Omental fat pad (tissue), 3 donors: ENCODE measurements at regions not wholly inside any gene's neighbourhood (a gene's known extent, or its start where the extent isn't known, plus 50 kb on each side); places are given as distances from the start of the nearest gene placed in this dataset.

Experiments
- ATAC-seq: fragments of 150-250 bp; one replicate; pipeline ENCODE4 v1.9.1; 2016; ENCODE audit warnings: mild to moderate bottlenecking, moderate library complexity; ENCODE audit not compliant: low FRiP score
- DNase-seq: peaks from one replicate; pipeline ENCODE4 v3.0.0-alpha.2; 2019; ENCODE audit warnings: low spot score
- TF ChIP-seq, protein P1 (sequence below), 3 donors: fragments of 450-650 bp; IDR thresholded peaks; one replicate each; pipeline ENCODE4 v1.5.1; 2016 to 2017; ENCODE audit warnings: antibody characterized with exemption in 3 of 3, mild to moderate bottlenecking in 3 of 3, moderate library complexity in 2 of 3

DNA sequence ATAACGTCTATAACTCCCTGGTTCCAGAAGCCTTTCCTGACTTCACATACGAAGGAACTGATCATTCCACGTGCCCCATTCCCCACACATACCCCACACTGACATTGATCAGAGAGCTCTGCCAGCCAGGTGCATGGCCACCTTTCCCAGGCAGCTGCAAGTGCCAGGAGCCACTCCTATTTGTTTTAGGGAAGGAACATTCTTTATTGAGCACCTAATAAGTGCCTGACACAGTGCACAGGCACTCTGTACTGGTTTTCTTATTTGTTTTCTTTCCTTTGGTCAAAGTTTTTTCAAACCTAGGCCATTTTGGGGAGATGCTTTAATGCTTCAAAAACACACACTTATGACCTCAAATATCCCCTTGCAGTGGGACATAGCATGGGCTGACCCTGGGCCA lies 50.0 kb downstream of the PITPNM2 start:
- TF ChIP-seq, protein P1, sequence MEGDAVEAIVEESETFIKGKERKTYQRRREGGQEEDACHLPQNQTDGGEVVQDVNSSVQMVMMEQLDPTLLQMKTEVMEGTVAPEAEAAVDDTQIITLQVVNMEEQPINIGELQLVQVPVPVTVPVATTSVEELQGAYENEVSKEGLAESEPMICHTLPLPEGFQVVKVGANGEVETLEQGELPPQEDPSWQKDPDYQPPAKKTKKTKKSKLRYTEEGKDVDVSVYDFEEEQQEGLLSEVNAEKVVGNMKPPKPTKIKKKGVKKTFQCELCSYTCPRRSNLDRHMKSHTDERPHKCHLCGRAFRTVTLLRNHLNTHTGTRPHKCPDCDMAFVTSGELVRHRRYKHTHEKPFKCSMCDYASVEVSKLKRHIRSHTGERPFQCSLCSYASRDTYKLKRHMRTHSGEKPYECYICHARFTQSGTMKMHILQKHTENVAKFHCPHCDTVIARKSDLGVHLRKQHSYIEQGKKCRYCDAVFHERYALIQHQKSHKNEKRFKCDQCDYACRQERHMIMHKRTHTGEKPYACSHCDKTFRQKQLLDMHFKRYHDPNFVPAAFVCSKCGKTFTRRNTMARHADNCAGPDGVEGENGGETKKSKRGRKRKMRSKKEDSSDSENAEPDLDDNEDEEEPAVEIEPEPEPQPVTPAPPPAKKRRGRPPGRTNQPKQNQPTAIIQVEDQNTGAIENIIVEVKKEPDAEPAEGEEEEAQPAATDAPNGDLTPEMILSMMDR (IDR thresholded peaks at IDR 0.05): no peak
- no peak for DNase-seq
- ATAC-seq: no peak

DNA sequence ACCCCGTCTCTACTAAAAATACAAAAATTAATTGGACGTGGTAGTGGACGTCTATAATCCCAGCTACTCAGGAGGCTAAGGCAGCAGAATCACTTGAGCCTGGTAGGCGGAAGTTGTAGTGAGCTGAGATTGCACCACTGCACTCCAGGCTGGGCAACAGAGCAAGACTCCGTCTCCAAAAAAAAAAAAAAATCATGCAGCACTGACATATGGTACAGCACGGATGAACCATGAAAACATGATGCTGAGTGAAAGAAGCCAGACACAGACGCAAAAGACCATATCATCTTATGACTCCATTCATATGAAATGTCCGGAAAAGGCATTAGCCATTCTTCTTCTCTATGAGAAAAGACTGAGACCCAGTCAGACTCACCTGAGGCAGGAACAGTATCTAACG lies 50.4 kb downstream of the PITPNM2 start:
- ATAC-seq (no peak), DNase-seq (no peak)
- TF ChIP-seq, protein P1 (IDR thresholded peaks at IDR 0.05): no peak

DNA sequence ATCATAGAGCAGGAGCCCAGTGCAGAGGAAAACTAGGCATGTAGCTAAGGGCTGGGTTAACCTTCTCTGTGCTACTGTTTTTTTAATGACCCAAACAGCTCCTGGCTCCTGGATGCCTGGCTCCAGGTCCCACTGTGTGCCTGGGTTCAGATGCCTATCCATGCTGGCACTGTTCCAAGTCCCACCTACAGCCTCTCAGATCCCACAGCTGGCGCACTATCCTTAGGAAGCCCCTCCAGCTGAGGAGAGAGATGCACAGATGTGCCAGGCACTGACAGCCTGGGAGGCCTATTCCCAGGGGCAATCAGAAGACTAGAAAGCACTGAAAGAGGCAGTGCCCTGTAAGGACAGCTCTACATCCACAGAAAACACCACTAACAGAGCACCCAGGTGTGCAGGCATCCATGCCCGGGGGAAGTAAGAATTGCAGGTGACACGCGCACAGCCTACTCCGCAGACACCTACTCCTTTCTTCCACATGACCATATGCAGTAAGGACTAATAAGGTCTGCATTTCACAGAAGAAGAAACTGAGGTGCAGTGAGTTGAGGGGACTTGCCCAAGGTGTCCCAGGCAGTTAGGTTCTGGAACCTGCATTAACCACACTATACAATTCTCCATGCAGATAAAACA lies 51.2 kb downstream of the PITPNM2 start:
- no peak for DNase-seq
- TF ChIP-seq, protein P1 (IDR thresholded peaks at IDR 0.05): no peak
- ATAC-seq: no peak

DNA sequence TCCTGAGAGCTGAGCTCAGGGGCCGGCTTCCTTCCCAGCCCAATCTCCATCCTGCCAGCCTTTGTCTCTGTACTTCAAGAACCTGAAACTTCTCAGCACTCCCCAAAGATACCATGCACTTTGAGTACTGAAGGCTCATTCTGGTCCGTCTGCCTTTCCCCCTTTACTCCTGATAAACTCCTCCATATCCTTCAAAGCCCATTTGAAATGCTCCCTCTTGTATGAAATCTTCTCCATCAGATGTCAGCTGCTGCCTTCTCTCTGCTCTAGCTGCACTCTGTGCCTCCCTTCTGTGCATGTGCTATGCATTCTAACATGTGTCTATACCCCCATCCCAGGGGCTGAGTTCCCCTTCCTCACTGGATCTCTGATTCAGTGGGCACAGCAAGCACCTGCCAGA lies 52.1 kb downstream of the PITPNM2 start:
- TF ChIP-seq, protein P1 (IDR thresholded peaks at IDR 0.05): no peak
- ATAC-seq: no peak

DNA sequence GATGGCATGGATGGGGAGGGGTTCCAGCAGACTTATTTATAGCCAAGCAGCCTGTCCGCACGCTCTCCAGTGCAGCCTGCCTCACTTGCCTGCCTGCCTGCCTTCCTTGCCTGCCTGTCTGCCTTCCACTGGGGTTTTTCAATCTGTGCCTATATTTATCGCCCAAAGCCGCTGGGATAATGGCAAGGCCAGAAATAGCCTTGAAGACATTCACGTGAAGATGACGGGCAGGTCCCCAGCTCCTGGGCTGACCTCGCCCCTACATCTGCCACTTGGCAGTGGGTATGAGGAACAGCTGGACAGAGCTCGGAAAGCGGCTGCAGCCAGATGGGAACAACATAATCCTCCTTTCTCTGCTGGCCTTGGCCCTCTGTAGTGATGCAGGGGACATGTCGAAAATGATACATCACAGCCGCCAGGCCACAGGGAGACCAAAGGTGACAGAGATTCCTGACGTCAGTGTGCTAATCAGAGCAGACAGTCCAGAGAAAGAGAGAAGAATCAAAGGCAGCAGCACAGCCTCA lies 53.3 kb downstream of the PITPNM2 start:
- no peak for ATAC-seq
- TF ChIP-seq, protein P1 (IDR thresholded peaks at IDR 0.05): no peak
- DNase-seq: no peak

More for the DNA sequence above, 52.1 kb downstream of the PITPNM2 start:
- no peak for DNase-seq

DNA sequence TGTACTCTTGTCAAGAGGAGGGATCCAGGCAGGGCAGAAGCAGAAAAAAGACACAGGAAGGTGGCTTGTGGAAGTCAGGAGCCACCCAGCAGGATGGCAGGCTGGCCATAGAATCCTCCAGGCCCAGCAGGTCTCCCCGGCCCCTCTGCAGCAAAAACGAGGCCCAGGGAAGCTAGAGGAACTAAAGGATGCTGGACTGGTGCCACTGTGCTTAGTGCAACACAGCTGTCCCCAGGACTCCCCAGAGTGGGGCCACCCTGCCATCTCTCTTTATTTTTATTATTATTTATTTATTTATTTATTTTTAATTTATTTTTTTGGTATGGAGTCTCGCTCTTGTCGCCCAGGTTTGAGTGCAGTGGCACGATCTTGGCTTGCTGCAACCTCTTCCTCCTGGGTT lies 54.1 kb downstream of the PITPNM2 start:
- DNase-seq (no peak), ATAC-seq (no peak)
- TF ChIP-seq, protein P1 (IDR thresholded peaks at IDR 0.05): no peak

DNA sequence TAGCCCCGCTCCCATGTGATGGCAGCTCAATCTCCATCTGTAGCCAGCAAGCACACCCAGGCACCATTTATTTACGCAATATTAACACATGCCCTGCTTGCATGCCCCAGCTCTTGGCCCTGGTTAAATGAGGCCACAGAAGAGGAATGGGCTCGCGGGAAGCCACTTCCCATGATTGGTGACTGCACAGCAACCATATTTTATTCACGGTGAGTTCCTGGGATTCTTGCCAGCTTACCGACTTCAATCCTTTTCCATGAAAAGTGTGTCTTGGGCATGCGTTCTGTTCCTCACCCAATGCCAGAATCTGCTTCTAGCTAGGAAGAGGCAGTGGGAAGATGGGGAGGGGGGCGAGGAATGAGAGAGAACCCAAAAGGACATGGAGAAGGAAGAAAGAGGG lies 54.7 kb downstream of the PITPNM2 start:
- TF ChIP-seq, protein P1 (IDR thresholded peaks at IDR 0.05): no peak
- ATAC-seq (no peak), DNase-seq (no peak)
